K562 (cell line): ENCODE measurements at regions not wholly inside any gene's neighbourhood (a gene's known extent, or its start where the extent isn't known, plus 50 kb on each side); places are given as distances from the start of the nearest gene placed in this dataset.

Experiments
- CHCHD3 ChIP-seq: fragments of 250-450 bp; sonication (Bioruptor Pico); IDR thresholded peaks from 2 replicates; pipeline ENCODE4 v2.1.2; 2022; ENCODE audit warnings: mild to moderate bottlenecking
- CTCF ChIP-seq, 3 experiments: IDR thresholded peaks in 2 of 3; conservative IDR thresholded peaks in 1 of 3; 2 replicates each; pipeline ENCODE4 v1.5.1; 2011 to 2012; ENCODE audit warnings: low read length in 3 of 3, mild to moderate bottlenecking in 3 of 3, control low read depth in 2 of 3, improper control_type of control experiment in 1 of 3, inconsistent platforms in 1 of 3, low read depth in 1 of 3, mixed read lengths in 1 of 3, moderate library complexity in 1 of 3; ENCODE audit not compliant: insufficient read depth in 2 of 3
- TF ChIP-seq, protein P1 (sequence below), 2 experiments: fragments of 450-650 bp; IDR thresholded peaks; 2 replicates each; pipeline ENCODE4 v1.6.1; 2018; ENCODE audit warnings: mild to moderate bottlenecking in 2 of 2, low read depth in 1 of 2; ENCODE audit not compliant: partially characterized antibody in 2 of 2
- TF ChIP-seq, protein P2 (sequence below): fragments of 250-450 bp; sonication (Bioruptor Pico); IDR thresholded peaks from 2 replicates; pipeline ENCODE4 v1.8.0; 2021; ENCODE audit warnings: moderate library complexity, mild to moderate bottlenecking, inconsistent platforms

- TF ChIP-seq CTCF (IDR thresholded peaks at IDR 0.05 in 2 of 3, conservative IDR thresholded peaks at IDR 0.05 in 1 of 3; ENCODE audit: insufficient read depth in 2 of 3, low read depth in 1 of 3, low read length in 3 of 3) (no peak), CHCHD3 (CRISPR knock-in tag) (no peak)
- TF ChIP-seq, protein P1, sequence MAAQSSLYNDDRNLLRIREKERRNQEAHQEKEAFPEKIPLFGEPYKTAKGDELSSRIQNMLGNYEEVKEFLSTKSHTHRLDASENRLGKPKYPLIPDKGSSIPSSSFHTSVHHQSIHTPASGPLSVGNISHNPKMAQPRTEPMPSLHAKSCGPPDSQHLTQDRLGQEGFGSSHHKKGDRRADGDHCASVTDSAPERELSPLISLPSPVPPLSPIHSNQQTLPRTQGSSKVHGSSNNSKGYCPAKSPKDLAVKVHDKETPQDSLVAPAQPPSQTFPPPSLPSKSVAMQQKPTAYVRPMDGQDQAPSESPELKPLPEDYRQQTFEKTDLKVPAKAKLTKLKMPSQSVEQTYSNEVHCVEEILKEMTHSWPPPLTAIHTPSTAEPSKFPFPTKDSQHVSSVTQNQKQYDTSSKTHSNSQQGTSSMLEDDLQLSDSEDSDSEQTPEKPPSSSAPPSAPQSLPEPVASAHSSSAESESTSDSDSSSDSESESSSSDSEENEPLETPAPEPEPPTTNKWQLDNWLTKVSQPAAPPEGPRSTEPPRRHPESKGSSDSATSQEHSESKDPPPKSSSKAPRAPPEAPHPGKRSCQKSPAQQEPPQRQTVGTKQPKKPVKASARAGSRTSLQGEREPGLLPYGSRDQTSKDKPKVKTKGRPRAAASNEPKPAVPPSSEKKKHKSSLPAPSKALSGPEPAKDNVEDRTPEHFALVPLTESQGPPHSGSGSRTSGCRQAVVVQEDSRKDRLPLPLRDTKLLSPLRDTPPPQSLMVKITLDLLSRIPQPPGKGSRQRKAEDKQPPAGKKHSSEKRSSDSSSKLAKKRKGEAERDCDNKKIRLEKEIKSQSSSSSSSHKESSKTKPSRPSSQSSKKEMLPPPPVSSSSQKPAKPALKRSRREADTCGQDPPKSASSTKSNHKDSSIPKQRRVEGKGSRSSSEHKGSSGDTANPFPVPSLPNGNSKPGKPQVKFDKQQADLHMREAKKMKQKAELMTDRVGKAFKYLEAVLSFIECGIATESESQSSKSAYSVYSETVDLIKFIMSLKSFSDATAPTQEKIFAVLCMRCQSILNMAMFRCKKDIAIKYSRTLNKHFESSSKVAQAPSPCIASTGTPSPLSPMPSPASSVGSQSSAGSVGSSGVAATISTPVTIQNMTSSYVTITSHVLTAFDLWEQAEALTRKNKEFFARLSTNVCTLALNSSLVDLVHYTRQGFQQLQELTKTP (IDR thresholded peaks at IDR 0.05; ENCODE audit: low read depth in 1 of 2, partially characterized antibody in 2 of 2), result no peak
- TF ChIP-seq, protein P2, sequence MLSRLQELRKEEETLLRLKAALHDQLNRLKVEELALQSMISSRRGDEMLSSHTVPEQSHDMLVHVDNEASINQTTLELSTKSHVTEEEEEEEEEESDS, result no peak
Observed at GRCh38 chr2:67888351-67889005, 174.3 kb downstream of the C1D start.
